Fibroblast of lung (primary cell): ENCODE measurements at regions not wholly inside any gene's neighbourhood (a gene's known extent, or its start where the extent isn't known, plus 50 kb on each side); places are given as distances from the start of the nearest gene placed in this dataset.
"Not testable (repeated sequence)": the region's sequence is repeated elsewhere in the genome, so short reads cannot be mapped to it uniquely, and the experiment has no call there.

ENCODE experiments used
- EZH2 ChIP-seq: IDR thresholded peaks from 2 replicates; pipeline ENCODE4 v1.5.1; 2012; ENCODE audit warnings: low read length, control low read depth, mild to moderate bottlenecking; ENCODE audit errors: missing control alignments
- TF ChIP-seq, protein P1 (sequence below), 2 donors: IDR thresholded peaks in 1 of 2; conservative IDR thresholded peaks in 1 of 2; 1 replicate in 1 of 2; 2 replicates in 1 of 2; pipeline ENCODE4 v1.5.1; 2011 to 2012; ENCODE audit warnings: low read length in 2 of 2, control low read depth in 1 of 2, inconsistent platforms in 1 of 2, low read depth in 1 of 2, mild to moderate bottlenecking in 1 of 2

DNA sequence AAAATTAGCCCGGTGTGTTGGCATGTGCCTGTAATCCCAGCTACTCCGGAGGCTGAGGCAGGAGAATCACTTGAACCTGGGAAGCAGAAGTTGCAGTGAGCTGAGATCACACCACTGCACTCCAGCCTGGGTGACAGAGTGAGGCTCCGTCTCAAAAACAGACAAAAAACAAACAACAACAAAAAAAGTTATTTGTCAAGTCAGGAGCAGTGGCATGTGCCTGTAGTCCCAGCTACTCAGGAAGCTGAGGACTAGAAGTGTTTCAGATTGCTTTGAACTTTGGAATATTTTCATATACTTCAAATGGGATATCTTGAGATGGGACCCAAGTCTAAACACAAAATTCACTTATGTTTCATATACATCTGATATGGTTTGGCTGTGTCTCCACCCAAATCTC, 73.1 kb upstream of the IFNGR1 start:
- TF ChIP-seq, protein P1, sequence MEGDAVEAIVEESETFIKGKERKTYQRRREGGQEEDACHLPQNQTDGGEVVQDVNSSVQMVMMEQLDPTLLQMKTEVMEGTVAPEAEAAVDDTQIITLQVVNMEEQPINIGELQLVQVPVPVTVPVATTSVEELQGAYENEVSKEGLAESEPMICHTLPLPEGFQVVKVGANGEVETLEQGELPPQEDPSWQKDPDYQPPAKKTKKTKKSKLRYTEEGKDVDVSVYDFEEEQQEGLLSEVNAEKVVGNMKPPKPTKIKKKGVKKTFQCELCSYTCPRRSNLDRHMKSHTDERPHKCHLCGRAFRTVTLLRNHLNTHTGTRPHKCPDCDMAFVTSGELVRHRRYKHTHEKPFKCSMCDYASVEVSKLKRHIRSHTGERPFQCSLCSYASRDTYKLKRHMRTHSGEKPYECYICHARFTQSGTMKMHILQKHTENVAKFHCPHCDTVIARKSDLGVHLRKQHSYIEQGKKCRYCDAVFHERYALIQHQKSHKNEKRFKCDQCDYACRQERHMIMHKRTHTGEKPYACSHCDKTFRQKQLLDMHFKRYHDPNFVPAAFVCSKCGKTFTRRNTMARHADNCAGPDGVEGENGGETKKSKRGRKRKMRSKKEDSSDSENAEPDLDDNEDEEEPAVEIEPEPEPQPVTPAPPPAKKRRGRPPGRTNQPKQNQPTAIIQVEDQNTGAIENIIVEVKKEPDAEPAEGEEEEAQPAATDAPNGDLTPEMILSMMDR (conservative IDR thresholded peaks at IDR 0.05 in 1 of 2, IDR thresholded peaks at IDR 0.05 in 1 of 2; ENCODE audit: low read depth in 1 of 2, low read length in 2 of 2) = not testable (repeated sequence)
- not testable (repeated sequence) for TF ChIP-seq EZH2
